RWPE2 (cell line): ENCODE measurements at regions not wholly inside any gene's neighbourhood (a gene's known extent, or its start where the extent isn't known, plus 50 kb on each side); places are given as distances from the start of the nearest gene placed in this dataset.

Experiments used
- ATAC-seq: fragments of 200-7000 bp; cut with Tn5 transposase; 3 replicates; pipeline ENCODE4 v1.9.1; 2021; ENCODE audit warnings: low read depth
- DNase-seq: peaks from one replicate; pipeline ENCODE4 v3.0.0-alpha.2; 2020; ENCODE audit warnings: low spot score
- H3K27ac ChIP-seq: fragments of 450-650 bp; 2 replicates; pipeline ENCODE4 v1.5.1; 2017; ENCODE audit warnings: mild to moderate bottlenecking; ENCODE audit not compliant: poor library complexity, severe bottlenecking
- H3K27me3 ChIP-seq: fragments of 250-450 bp; sonication (Bioruptor Pico); 2 replicates; pipeline ENCODE4 v1.5.1; 2021; ENCODE audit warnings: mild to moderate bottlenecking, moderate library complexity; ENCODE audit not compliant: insufficient read depth, poor library complexity, severe bottlenecking
- H3K36me3 ChIP-seq: fragments of 250-450 bp; sonication (Bioruptor Pico); 2 replicates; pipeline ENCODE4 v1.5.1; 2020; ENCODE audit warnings: low read depth, mild to moderate bottlenecking, moderate library complexity
- H3K4me1 ChIP-seq: fragments of 250-450 bp; sonication (Bioruptor Pico); 2 replicates; pipeline ENCODE4 v1.5.1; 2021; ENCODE audit warnings: mild to moderate bottlenecking, moderate library complexity; ENCODE audit not compliant: insufficient read depth, poor library complexity, severe bottlenecking
- H3K4me3 ChIP-seq: fragments of 250-450 bp; sonication (Bioruptor Pico); 2 replicates; pipeline ENCODE4 v1.5.1; 2021; ENCODE audit warnings: mild to moderate bottlenecking, moderate library complexity; ENCODE audit not compliant: severe bottlenecking
- H3K9me3 ChIP-seq: fragments of 250-450 bp; sonication (Bioruptor Pico); 2 replicates; pipeline ENCODE4 v1.5.1; 2021; ENCODE audit warnings: mild to moderate bottlenecking, moderate library complexity; ENCODE audit not compliant: severe bottlenecking
- TF ChIP-seq, protein P1 (sequence below): fragments of 450-650 bp; IDR thresholded peaks from one replicate; pipeline ENCODE4 v1.5.1; 2017; ENCODE audit warnings: mild to moderate bottlenecking, moderate library complexity; ENCODE audit not compliant: poor library complexity, severe bottlenecking

DNA sequence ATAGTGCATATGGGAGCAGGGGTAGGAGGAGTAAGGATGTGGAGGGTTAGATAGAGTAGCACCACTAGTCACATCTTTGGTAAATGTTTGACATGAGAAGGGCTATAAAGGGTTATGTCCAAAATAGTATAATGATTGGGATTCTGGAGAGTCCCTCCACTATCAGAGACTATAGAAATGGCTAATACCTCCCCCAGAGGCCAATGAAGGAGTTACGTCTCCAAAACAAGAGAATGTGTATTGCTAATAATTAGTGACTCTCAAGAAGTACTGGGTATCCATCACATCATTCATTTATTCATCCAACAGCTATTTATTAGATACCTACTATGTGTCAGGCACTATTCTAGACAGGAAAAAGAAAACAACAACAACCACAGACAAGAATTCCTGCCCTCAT, 203.7 kb upstream of the UMPS start:
- Histone ChIP-seq H3K9me3 (no peaks in the 10 kb centered on the region), H3K4me3 (no peak overlapping the region), H3K27me3 (no peaks in the 10 kb centered on the region), H3K27ac (no peak overlapping the region), H3K4me1 (no peaks in the 10 kb centered on the region), H3K36me3 (no peaks in the 10 kb centered on the region)
- TF ChIP-seq, protein P1, sequence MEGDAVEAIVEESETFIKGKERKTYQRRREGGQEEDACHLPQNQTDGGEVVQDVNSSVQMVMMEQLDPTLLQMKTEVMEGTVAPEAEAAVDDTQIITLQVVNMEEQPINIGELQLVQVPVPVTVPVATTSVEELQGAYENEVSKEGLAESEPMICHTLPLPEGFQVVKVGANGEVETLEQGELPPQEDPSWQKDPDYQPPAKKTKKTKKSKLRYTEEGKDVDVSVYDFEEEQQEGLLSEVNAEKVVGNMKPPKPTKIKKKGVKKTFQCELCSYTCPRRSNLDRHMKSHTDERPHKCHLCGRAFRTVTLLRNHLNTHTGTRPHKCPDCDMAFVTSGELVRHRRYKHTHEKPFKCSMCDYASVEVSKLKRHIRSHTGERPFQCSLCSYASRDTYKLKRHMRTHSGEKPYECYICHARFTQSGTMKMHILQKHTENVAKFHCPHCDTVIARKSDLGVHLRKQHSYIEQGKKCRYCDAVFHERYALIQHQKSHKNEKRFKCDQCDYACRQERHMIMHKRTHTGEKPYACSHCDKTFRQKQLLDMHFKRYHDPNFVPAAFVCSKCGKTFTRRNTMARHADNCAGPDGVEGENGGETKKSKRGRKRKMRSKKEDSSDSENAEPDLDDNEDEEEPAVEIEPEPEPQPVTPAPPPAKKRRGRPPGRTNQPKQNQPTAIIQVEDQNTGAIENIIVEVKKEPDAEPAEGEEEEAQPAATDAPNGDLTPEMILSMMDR, result no peak
- ATAC-seq (no peak), DNase-seq (no peak)

DNA sequence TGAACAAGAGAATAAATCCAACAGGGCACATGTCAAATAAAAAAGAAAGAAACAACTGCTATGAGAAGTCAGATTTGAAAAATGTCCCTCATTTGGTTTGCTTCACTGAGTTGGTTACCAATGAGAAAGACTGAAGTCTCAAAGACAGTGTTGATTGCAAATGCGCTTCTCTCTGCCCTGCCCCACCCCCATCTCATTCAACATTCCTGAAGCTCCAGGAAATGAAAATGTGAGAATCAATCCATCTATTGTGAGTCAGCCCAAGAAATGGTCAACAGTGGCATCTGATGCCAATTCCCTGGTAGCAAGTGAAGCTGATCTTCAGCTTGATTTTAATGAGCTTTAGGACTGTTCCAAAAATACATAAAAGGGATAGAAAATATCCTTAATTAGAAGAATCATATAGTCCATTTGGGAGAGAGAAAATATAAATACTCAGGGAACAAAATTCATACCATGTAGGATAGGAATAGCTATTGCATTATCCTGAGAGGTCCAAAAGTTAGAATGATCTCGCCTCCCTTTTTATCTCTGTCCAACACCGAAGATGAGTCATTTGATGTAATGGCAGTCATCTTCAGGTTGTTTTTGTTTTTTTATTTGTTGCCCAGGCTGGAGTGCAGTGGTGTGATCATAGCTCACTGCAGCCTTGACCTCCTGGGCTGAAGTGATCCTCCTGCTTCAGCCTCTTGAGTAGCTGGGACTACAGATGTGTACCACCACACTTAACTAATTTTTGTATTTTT, 200.3 kb upstream of the UMPS start:
- Histone ChIP-seq H3K36me3 (no peaks in the 10 kb centered on the region), H3K9me3 (no peaks in the 10 kb centered on the region), H3K27ac (no peak overlapping the region), H3K4me3 (no peak overlapping the region), H3K27me3 (peaks cover 1% of the 10 kb centered on the region), H3K4me1 (no peaks in the 10 kb centered on the region)
- ATAC-seq, result no peak
- no peak for DNase-seq
- TF ChIP-seq, protein P1, result no peak

DNA sequence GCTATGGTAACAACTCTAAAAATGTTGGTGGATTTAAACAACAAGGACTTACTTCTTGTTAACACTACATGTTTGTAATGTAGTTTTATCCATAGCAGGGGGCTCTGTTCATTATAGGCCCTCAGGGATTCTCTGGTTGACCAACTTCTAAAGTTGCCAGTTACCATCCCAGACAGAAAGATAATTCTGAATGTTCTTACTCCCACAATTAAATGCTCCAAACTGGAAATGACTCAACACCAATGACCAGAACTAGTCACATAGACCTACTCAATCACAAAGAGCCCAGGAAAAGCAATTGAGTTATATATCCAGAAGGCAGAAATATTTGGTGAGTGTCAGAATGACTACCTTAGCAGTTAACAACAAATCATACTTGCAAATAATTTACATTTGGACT, 199.3 kb upstream of the UMPS start:
- no peak for DNase-seq
- no peaks in the 10 kb centered on the region for H3K9me3 ChIP-seq
- no peak for ATAC-seq
- H3K4me3 ChIP-seq, result no peak overlapping the region
- H3K4me1 ChIP-seq, result no peaks in the 10 kb centered on the region
- TF ChIP-seq, protein P1, result no peak
- H3K36me3 ChIP-seq, result no peaks in the 10 kb centered on the region
- H3K27ac ChIP-seq, result no peak overlapping the region
- H3K27me3 ChIP-seq, result peaks cover 9% of the 10 kb centered on the region

DNA sequence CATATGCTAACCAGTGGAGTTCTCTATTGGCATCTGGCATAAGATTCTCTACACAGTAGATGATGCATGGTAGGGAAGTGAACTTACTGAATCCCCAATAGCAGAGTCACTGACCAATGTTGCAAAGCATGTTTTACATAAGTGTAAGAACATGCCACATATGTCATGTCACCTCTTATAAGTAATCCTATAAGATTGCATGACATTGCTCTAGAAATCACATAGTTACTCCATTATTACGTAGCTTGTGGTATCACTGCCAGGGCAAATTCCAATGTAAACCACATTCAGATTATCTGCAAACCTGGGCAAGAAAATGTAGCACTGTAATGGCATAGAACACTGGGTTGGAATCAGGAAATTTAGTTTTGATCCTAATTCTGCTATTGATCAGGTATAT, 198.2 kb upstream of the UMPS start:
- no peak overlapping the region for H3K4me3 ChIP-seq
- H3K27me3 ChIP-seq, result peaks cover 18% of the 10 kb centered on the region
- H3K36me3 ChIP-seq, result no peaks in the 10 kb centered on the region
- no peaks in the 10 kb centered on the region for H3K9me3 ChIP-seq
- TF ChIP-seq, protein P1, result no peak
- no peak overlapping the region for H3K27ac ChIP-seq
- H3K4me1 ChIP-seq, result no peaks in the 10 kb centered on the region
- DNase-seq (no peak), ATAC-seq (no peak)

DNA sequence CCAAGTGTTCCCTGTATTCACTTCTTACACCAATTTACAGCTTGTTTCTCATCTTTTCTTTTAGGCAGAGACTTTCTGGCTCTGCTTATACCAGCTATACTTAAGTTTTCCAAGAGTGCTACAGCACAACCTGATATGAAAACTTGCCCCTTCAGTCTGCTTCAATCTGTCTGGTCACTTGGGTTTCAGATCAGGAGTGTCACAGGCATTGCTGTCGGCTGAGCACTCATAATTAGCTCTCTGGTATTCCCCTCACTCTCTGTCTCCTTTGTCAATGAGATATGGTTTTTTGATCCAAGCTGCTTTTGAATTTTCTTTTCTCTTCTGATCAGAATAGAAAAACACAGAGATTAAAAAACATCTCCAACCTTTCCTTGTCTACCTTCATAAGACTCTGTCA, 194.9 kb upstream of the UMPS start:
- Histone ChIP-seq H3K4me1 (no peaks in the 10 kb centered on the region), H3K27me3 (peaks cover 34% of the 10 kb centered on the region), H3K4me3 (no peak overlapping the region), H3K36me3 (no peaks in the 10 kb centered on the region), H3K27ac (no peak overlapping the region), H3K9me3 (no peaks in the 10 kb centered on the region)
- ATAC-seq (no peak), DNase-seq (no peak)
- TF ChIP-seq, protein P1, result no peak
